Stimulated activated naive CD8-positive, alpha-beta T cell treated with anti-CD3 and anti-CD28 coated beads, Interleukin-15, amount 100 ng/mL, for 72 hours (primary cell): ENCODE measurements at regions not wholly inside any gene's neighbourhood (a gene's known extent, or its start where the extent isn't known, plus 50 kb on each side); places are given as distances from the start of the nearest gene placed in this dataset.

Source experiments
- ATAC-seq: fragments of 150-1000 bp; cut with Tn5 transposase; 2 replicates; pipeline ENCODE4 v1.10.0; 2021; ENCODE audit warnings: mild to moderate bottlenecking, moderate library complexity
- DNase-seq, 2 donors: peaks; one replicate each; pipeline ENCODE4 v3.0.0; 2021 to 2022
- H3K27ac Mint-ChIP-seq, 2 donors: one replicate each; pipeline ENCODE4 v1.8.0; 2022; ENCODE audit warnings: mild to moderate bottlenecking in 2 of 2, mixed read lengths in 2 of 2, moderate library complexity in 2 of 2
- H3K27me3 Mint-ChIP-seq: one replicate; pipeline ENCODE4 v1.8.0; 2022; ENCODE audit warnings: mixed read lengths
- H3K4me1 Mint-ChIP-seq: one replicate; pipeline ENCODE4 v1.8.0; 2022; ENCODE audit warnings: mild to moderate bottlenecking, mixed read lengths
- H3K4me3 Mint-ChIP-seq, 2 donors: one replicate each; pipeline ENCODE4 v1.8.0; 2022; ENCODE audit warnings: mild to moderate bottlenecking in 2 of 2, mixed read lengths in 2 of 2, moderate library complexity in 1 of 2
- H3K9me3 Mint-ChIP-seq, 2 donors: one replicate each; pipeline ENCODE4 v1.8.0; 2022; ENCODE audit warnings: mixed read lengths in 2 of 2

GRCh38 chr4:8747467-8748235, 124.0 kb downstream of the HMX1 start:
- peaks cover 8% of the 10 kb centered on the region in 2 donors for H3K9me3 Mint-ChIP-seq
- H3K4me1 Mint-ChIP-seq: no peaks in the 10 kb centered on the region
- DNase-seq (no peak), ATAC-seq (no peak)
- H3K4me3 Mint-ChIP-seq: no peak overlapping the region
- no peak overlapping the region for H3K27ac Mint-ChIP-seq
- H3K27me3 Mint-ChIP-seq: no peaks in the 10 kb centered on the region

DNA sequence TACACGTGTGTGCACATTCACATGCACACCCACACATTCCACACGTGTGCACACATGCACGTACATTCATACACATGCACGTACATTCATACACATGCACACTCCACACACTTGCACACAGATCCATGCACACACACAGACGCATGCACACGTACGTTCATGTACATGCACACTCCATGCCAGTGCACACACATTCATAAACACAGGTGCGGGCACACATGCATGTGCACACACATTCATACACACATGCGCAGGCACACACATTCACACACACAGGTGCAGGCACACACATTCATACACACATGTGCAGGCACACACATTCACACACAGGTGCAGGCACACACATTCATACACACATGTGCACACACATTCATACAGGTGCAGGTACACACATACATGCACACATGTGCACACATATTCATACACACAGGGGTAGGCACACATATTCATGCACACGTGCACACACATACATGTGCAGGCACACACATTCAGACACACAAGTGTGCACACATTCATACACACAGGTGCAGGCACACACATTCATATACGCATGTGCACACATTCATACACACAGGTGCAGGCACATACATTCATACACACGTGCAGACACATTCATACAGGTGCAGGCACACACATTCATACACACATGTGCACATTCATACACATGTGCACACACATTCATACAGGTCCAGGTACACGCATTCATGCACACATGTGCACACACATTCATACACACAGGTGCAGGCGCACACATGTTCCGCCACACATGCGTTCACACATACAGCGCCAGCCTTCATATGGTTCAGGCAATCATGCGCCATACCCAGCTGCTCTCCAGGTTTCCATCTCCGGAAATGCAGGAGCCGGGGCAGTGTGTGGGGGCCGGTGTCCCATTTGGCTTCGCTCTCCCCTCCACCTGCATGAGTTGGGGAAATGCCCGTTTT, 124.8 kb downstream of the HMX1 start:
- DNase-seq (no peak), ATAC-seq (no peak)
- no peaks in the 10 kb centered on the region for H3K27me3 Mint-ChIP-seq
- no peak overlapping the region for H3K27ac Mint-ChIP-seq
- H3K4me3 Mint-ChIP-seq: no peak overlapping the region
- peaks cover 8% of the 10 kb centered on the region in 2 donors for H3K9me3 Mint-ChIP-seq
- H3K4me1 Mint-ChIP-seq: no peaks in the 10 kb centered on the region

GRCh38 chr4:8745826-8746225, 125.8 kb downstream of the HMX1 start:
- Mint-ChIP-seq H3K4me3 (no peak overlapping the region), H3K27me3 (no peaks in the 10 kb centered on the region), H3K4me1 (no peaks in the 10 kb centered on the region), H3K9me3 (peaks cover 8% of the 10 kb centered on the region in 2 donors), H3K27ac (no peak overlapping the region)
- DNase-seq (no peak), ATAC-seq (no peak)

DNA sequence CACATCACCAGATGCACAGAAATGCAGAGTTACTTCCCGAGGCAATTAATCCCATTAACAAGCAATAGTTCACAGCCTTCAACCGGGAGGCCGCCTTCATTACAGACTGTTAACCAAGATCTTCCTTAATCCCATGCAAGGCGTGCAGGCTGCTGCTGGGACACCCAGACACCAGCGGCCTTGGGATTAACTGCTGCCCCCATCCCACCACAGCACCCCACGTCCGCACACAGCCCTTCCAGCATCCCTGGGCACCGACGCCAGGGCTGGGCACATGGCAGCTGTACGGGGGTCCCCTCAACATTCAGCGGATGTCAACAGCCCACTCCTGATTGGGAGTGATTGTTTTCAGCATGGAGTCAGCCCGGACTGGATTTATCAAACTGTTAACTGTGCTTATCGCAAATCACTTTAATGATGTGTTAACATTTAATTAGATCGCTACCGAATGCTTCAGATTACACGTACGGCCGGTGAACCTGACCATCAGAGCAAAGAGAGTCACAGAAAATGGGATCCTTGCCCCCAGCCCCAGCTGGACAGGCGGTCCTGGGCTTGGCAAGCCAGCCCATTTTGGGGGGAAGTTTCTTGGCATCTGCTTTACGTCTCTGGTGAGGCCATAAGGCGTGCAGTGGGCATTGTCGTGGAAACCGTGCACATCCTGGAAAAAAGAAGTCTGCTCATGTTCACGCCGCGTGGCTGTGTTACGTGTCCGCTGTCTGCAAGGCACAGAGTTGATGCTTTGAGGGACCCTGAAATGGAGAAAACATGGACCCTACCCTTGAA, 126.4 kb downstream of the HMX1 start:
- Mint-ChIP-seq H3K4me3 (no peak overlapping the region), H3K4me1 (no peaks in the 10 kb centered on the region), H3K27ac (no peak overlapping the region), H3K27me3 (no peaks in the 10 kb centered on the region), H3K9me3 (peaks cover 8% of the 10 kb centered on the region in 2 donors)
- ATAC-seq (no peak), DNase-seq (peak in 1 of 2 donors; percentile 3)

GRCh38 chr4:8744083-8744805, 127.4 kb downstream of the HMX1 start:
- Mint-ChIP-seq H3K27me3 (no peaks in the 10 kb centered on the region), H3K9me3 (peaks cover 8% of the 10 kb centered on the region in 2 donors), H3K4me1 (no peaks in the 10 kb centered on the region), H3K4me3 (no peak overlapping the region), H3K27ac (no peak overlapping the region)
- ATAC-seq (no peak), DNase-seq (peak in 1 of 2 donors; percentile 6)

DNA sequence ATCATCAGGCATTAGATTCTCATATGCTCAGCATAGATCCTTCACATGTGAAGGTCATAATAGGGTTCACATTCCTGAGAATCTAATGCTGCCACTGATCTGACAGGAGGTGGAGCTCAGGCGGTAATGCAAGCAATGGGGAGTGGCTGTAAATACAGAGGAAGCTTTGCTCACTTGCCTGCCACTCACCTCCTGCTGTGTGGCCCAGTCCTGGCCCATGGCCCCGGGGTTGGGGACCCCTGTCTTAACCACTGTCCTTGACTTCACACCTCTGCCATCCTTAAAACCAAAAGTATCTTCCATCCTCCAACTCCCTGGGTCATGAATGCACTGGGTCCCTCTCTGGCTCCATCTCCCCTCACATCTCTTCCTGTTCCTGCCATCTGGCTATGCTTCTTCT, 129.1 kb downstream of the HMX1 start:
- no peaks in the 10 kb centered on the region for H3K27me3 Mint-ChIP-seq
- ATAC-seq (no peak), DNase-seq (peak in 1 of 2 donors; percentile 6)
- H3K27ac Mint-ChIP-seq: no peak overlapping the region
- no peaks in the 10 kb centered on the region for H3K4me1 Mint-ChIP-seq
- peaks cover 8% of the 10 kb centered on the region in 2 donors for H3K9me3 Mint-ChIP-seq
- no peak overlapping the region for H3K4me3 Mint-ChIP-seq

- H3K27me3 Mint-ChIP-seq: no peaks in the 10 kb centered on the region
- H3K9me3 Mint-ChIP-seq: peaks cover 5 to 6% of the 10 kb centered on the region in 2 donors
- H3K4me1 Mint-ChIP-seq: no peaks in the 10 kb centered on the region
- ATAC-seq (no peak), DNase-seq (no peak)
- no peak overlapping the region for H3K4me3 Mint-ChIP-seq
- H3K27ac Mint-ChIP-seq: no peak overlapping the region
Measured at GRCh38 chr4:8741513-8742226, 130.0 kb downstream of the HMX1 start.

DNA sequence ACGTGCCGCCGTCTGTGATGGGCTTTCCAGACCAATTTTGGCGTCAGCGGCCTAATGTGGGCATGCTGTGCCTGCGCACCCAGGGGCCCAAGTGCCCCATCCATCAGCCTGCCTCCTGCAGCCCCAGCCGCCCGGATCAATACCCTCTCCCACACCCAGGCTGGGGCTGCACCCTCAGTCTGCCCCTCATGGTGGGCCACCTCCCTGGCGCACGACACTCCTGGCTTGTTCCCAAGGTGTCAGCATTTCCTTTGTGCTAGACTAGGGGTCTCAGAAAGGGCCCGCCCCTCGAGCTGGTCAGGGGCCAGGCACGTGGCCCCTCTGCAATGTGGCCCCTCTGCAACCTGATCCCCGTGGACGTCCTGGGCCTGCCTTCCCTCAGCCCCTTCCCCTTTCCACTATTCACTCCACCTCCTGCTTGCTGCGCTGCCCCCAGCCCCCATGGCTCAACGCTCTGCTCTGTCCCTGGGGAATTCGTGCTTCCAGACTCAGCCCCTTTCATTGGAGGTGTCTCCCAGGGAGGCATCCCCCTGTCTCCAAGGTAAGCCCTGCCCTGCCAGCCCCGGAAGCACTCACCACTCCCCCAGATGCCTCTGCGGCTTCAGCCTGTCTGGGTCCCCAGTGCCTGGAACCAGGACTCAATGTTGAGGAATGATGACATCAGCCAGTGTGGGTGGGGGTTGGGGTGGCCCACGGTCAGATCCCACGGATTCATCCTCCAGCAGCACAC, 130.8 kb downstream of the HMX1 start:
- H3K4me3 Mint-ChIP-seq: no peak overlapping the region
- no peaks in the 10 kb centered on the region for H3K9me3 Mint-ChIP-seq
- no peaks in the 10 kb centered on the region for H3K4me1 Mint-ChIP-seq
- DNase-seq (no peak), ATAC-seq (no peak)
- no peak overlapping the region for H3K27ac Mint-ChIP-seq
- H3K27me3 Mint-ChIP-seq: no peaks in the 10 kb centered on the region

GRCh38 chr4:8739820-8740665, 131.6 kb downstream of the HMX1 start:
- Mint-ChIP-seq H3K27me3 (no peaks in the 10 kb centered on the region), H3K9me3 (no peaks in the 10 kb centered on the region), H3K27ac (no peak overlapping the region), H3K4me3 (no peak overlapping the region), H3K4me1 (no peaks in the 10 kb centered on the region)
- ATAC-seq (no peak), DNase-seq (no peak)

GRCh38 chr4:8739317-8739716, 132.3 kb downstream of the HMX1 start:
- Mint-ChIP-seq H3K27me3 (no peaks in the 10 kb centered on the region), H3K9me3 (peaks cover 3 to 5% of the 10 kb centered on the region in 2 donors), H3K4me3 (no peak overlapping the region), H3K27ac (no peak overlapping the region), H3K4me1 (no peaks in the 10 kb centered on the region)
- no peak for ATAC-seq
- DNase-seq: no peak

- Mint-ChIP-seq H3K9me3 (peaks cover 9 to 10% of the 10 kb centered on the region in 2 donors), H3K4me3 (no peak overlapping the region), H3K27me3 (no peaks in the 10 kb centered on the region), H3K27ac (no peak overlapping the region), H3K4me1 (no peaks in the 10 kb centered on the region)
- ATAC-seq (no peak), DNase-seq (no peak)
Measured at GRCh38 chr4:8738471-8738931, 133.1 kb downstream of the HMX1 start.

DNA sequence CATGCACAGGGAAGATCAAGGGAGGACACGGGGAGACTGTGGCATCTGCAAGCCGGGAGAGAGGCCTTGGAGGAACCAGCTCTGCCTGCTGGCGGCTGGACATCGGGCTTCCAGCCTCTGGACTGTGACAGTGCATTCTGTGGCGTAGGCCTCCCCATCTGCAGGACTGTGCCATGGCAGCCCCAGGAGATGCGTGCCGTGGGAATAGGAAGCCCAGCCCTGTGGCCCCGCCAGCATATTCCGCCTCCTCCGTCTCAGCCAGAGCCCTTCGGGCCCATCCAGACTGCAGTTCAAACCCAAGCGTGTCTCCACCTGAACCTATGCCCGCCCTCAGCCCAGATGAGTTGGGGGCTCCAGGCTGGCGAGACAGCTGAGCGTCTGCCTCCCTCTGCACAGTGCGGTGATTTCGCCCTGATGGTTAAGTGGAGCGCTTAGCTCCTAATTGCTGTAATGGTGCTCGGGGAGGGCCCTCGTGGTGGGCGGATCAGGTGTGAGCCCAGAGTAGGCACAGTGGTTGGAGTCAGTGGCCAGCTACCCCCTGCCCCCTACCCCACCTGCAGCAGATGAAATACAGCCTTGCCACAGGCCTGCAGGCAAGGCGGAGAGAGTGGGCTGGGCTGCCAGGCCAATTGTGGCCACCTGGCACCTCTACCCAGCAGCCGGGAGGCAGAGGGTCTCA, 133.9 kb downstream of the HMX1 start:
- no peaks in the 10 kb centered on the region for H3K4me1 Mint-ChIP-seq
- DNase-seq (no peak), ATAC-seq (no peak)
- H3K9me3 Mint-ChIP-seq: peaks cover 10% of the 10 kb centered on the region in 2 donors
- no peak overlapping the region for H3K27ac Mint-ChIP-seq
- H3K4me3 Mint-ChIP-seq: no peak overlapping the region
- H3K27me3 Mint-ChIP-seq: no peaks in the 10 kb centered on the region

DNA sequence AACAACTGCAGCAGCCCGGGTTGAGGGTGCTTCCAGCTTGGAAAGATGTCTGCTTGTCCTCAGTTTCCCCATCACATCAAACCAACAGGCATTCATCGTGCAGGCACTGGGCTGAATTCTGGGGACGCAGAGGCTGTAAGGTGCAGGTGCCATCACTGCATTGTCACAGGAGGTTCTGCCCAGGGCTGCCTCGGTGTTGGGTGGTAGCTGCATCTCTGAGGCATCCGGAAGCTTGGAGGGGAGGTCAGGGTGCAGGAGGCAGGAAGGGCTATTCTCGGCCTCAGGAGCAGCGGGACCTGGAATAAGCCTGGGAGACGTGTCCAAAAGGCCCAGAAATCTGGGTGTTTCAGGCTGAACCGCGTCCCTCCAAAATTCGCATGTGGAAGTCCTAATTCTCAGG, 134.6 kb downstream of the HMX1 start:
- DNase-seq (no peak), ATAC-seq (no peak)
- H3K27me3 Mint-ChIP-seq: no peaks in the 10 kb centered on the region
- H3K9me3 Mint-ChIP-seq: peaks cover 10 to 17% of the 10 kb centered on the region in 2 donors
- H3K4me3 Mint-ChIP-seq: no peak overlapping the region
- H3K27ac Mint-ChIP-seq: no peak overlapping the region
- H3K4me1 Mint-ChIP-seq: no peaks in the 10 kb centered on the region
